ENCODE measurements at regions not wholly inside any gene's neighbourhood (a gene's known extent, or its start where the extent isn't known, plus 50 kb on each side); places are given as distances from the start of the nearest gene placed in this dataset.

DNA sequence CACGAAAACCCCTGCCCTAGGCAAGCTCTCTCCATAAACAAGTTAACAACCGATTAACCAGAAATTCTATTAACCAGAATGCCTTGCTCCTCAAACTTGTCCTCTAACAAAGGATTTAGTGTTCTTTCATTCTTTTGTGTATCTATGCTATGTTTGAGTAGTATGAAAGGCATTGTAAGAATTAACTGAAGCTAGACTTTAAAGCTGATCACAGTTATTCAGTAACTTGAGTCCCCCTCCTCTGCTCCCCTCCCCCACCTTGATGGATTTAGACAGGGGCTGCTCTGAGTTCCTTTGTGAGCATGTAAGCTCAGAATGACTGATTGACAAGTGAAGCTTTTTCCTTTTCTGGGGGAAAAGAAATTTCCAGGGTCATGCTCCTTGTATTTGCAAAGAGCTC, 257.6 kb downstream of the TTLL7 start:
- intact Hi-C loops (cut with DNase I) = no loop called here
- H3K4me1 ChIP-seq (ENCODE audit: insufficient read depth) = no peaks in the 10 kb centered on the region
- H3K27ac ChIP-seq = no peak overlapping the region
- whole genome bisulfite sequencing, 3 donors = 89 to 94% (median 94%) methylated on average over 2 of the region's 2 CpGs
- TF ChIP-seq, protein P1, sequence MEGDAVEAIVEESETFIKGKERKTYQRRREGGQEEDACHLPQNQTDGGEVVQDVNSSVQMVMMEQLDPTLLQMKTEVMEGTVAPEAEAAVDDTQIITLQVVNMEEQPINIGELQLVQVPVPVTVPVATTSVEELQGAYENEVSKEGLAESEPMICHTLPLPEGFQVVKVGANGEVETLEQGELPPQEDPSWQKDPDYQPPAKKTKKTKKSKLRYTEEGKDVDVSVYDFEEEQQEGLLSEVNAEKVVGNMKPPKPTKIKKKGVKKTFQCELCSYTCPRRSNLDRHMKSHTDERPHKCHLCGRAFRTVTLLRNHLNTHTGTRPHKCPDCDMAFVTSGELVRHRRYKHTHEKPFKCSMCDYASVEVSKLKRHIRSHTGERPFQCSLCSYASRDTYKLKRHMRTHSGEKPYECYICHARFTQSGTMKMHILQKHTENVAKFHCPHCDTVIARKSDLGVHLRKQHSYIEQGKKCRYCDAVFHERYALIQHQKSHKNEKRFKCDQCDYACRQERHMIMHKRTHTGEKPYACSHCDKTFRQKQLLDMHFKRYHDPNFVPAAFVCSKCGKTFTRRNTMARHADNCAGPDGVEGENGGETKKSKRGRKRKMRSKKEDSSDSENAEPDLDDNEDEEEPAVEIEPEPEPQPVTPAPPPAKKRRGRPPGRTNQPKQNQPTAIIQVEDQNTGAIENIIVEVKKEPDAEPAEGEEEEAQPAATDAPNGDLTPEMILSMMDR (IDR thresholded peaks at IDR 0.05) = no peak
- TF ChIP-seq POLR2A (IDR thresholded peaks at IDR 0.05) (no peak), EP300 (IDR thresholded peaks at IDR 0.05) (no peak)
- no peaks in the 10 kb centered on the region for H3K36me3 ChIP-seq
- H3K4me3 ChIP-seq = no peak overlapping the region
- no peaks in the 10 kb centered on the region for H3K27me3 ChIP-seq
- no peak for DNase-seq
- H3K9me3 ChIP-seq = no peaks in the 10 kb centered on the region

DNA sequence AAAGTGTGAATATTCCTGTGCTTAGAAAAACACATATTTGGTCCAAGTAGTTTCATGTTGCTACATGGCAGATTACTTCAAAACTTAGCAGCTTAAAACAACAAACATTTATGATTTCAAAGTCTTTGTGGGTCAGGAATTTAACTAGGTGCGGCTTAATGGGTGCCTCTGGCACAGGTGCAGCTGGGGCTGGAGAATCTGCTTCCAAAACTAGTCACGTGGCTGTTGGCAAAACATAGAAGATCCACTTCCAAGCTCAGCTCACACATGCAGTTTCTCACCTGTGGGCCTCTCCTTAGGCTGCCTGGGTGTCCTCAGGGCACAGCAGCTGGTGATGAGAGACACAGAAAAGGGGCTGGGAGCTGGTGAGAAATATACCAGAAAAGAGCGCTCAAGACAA, 263.4 kb downstream of the TTLL7 start:
- intact Hi-C loops (cut with DNase I) = no loop called here
- DNase-seq = no peak
- Histone ChIP-seq H3K27ac (no peak overlapping the region), H3K36me3 (no peaks in the 10 kb centered on the region), H3K4me3 (no peak overlapping the region), H3K27me3 (no peaks in the 10 kb centered on the region), H3K4me1 (ENCODE audit: insufficient read depth) (no peaks in the 10 kb centered on the region), H3K9me3 (no peaks in the 10 kb centered on the region)
- no peak for TF ChIP-seq EP300 (IDR thresholded peaks at IDR 0.05)
- TF ChIP-seq, protein P1 (IDR thresholded peaks at IDR 0.05) = no peak
- no peak for TF ChIP-seq POLR2A (IDR thresholded peaks at IDR 0.05)
- WGBS, 3 donors = 56 to 73% (median 64%) methylated on average over 3 of the region's 3 CpGs

DNA sequence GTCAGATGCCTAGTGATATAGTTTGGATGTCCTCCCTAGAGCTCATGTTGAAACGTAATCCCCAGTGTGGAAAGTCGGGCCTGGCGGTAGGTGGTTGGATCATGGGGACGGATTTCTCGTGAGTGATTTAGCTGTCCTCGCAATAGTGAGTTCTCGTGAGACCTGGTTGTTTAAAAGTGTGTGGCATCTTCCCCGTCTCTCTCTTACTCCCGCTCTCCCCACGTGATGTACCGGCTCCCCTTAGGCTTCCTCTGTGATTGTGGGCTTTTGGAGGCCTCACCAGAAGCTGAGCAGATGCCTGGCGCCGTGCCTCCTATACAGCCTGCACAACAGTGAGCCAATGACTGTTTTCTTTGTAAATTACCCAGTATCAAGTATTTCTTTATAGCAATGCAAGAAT, 264.5 kb downstream of the TTLL7 start:
- no peak overlapping the region for H3K4me3 ChIP-seq
- intact Hi-C loops (cut with DNase I) = no loop called here
- no peaks in the 10 kb centered on the region for H3K27me3 ChIP-seq
- H3K9me3 ChIP-seq = no peaks in the 10 kb centered on the region
- H3K4me1 ChIP-seq (ENCODE audit: insufficient read depth) = no peaks in the 10 kb centered on the region
- no peak overlapping the region for H3K27ac ChIP-seq
- no peak for TF ChIP-seq POLR2A (IDR thresholded peaks at IDR 0.05)
- TF ChIP-seq, protein P1 (IDR thresholded peaks at IDR 0.05) = no peak
- no peak for TF ChIP-seq EP300 (IDR thresholded peaks at IDR 0.05)
- DNase-seq = no peak
- no peaks in the 10 kb centered on the region for H3K36me3 ChIP-seq
- 90 to 95% (median 95%) methylated on average over 13 of the region's 13 CpGs for WGBS, 3 donors

DNA sequence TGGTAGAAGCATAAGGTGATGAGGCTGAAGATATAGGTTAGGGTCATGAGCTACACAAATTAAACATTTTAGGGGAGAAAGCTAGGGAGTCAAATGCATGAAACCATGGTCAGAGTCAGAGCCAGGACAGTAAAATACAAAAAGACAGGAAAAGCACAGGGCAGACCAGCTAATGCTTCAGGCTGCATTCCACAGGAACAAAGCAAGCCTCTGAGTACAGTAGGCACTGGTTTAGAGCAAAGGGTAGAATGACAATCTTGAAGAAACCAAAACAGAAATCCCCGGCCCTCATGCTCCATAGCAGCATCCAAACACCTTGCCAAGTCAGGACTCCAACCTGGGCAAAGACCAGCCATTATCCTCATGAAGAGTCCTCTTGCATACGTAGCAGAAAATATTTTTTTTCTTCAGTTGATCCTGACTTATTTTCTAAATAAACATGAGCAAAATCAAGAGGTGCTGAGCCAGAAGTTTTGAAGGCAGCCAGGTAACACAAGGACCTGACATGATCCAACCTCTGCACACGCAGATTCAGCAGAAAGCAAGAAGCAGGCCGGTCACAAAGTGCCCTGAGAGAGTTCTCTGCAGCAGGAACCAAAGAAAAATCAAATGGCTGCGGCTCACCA, 273.1 kb downstream of the TTLL7 start:
- Histone ChIP-seq H3K9me3 (no peaks in the 10 kb centered on the region), H3K27ac (no peak overlapping the region), H3K4me1 (ENCODE audit: insufficient read depth) (no peaks in the 10 kb centered on the region), H3K27me3 (no peaks in the 10 kb centered on the region), H3K36me3 (no peaks in the 10 kb centered on the region), H3K4me3 (no peak overlapping the region)
- TF ChIP-seq EP300 (IDR thresholded peaks at IDR 0.05) (no peak), POLR2A (IDR thresholded peaks at IDR 0.05) (no peak)
- TF ChIP-seq, protein P1 (IDR thresholded peaks at IDR 0.05) = no peak
- intact Hi-C loops (cut with DNase I) = no loop called here
- 90 to 96% (median 93%) methylated on average over 5 of the region's 5 CpGs for WGBS, 3 donors
- no peak for DNase-seq
